Tibial nerve (tissue), 4 donors: ENCODE measurements at regions not wholly inside any gene's neighbourhood (a gene's known extent, or its start where the extent isn't known, plus 50 kb on each side); places are given as distances from the start of the nearest gene placed in this dataset.

ENCODE experiments used
- CTCF ChIP-seq, 5 experiments: fragments of 200-600 bp in 3 of 5; fragments of 450-650 bp in 2 of 5; sonication (generic) in 3 of 5; IDR thresholded peaks; one replicate each; pipeline ENCODE4 v1.5.1; 2016 to 2019; ENCODE audit warnings: antibody characterized with exemption in 5 of 5, mild to moderate bottlenecking in 3 of 5, moderate library complexity in 2 of 5
- EP300 ChIP-seq, 2 donors: sonication (generic); formaldehyde crosslinking; IDR thresholded peaks; one replicate each; pipeline ENCODE4 v1.6.1; 2017; ENCODE audit warnings: antibody characterized with exemption in 2 of 2, mild to moderate bottlenecking in 1 of 2
- POLR2A ChIP-seq, 2 donors: fragments of 450-650 bp; IDR thresholded peaks; one replicate each; pipeline ENCODE4 v1.6.1; 2017; ENCODE audit warnings: antibody characterized with exemption in 2 of 2, mild to moderate bottlenecking in 2 of 2, moderate library complexity in 2 of 2

DNA sequence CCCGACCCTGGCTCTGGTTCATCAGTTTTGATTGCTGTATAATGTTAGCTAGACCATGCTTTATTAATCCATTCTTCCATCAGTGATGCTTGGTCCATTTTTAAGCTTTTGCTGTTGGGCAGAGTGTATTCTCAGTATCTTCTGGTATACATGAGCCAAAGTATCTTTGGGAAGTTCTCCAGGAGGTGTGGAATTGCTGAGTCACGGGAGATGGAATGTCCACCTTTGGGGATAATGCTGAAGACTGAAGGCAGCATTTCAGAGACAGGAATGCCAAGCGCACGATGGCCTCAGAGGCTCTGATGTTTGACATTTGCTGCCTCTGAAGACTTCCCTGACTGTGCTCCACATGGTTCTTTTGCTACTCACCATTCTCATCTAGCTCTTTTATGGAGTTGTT lies 266.3 kb upstream of the KAZN start:
- TF ChIP-seq CTCF (IDR thresholded peaks at IDR 0.05) (no peak), POLR2A (IDR thresholded peaks at IDR 0.05) (no peak), EP300 (IDR thresholded peaks at IDR 0.05) (peak in 1 of 2 donors; percentile 19)
